ENCODE measurements at regions not wholly inside any gene's neighbourhood (a gene's known extent, or its start where the extent isn't known, plus 50 kb on each side); places are given as distances from the start of the nearest gene placed in this dataset.

DNA sequence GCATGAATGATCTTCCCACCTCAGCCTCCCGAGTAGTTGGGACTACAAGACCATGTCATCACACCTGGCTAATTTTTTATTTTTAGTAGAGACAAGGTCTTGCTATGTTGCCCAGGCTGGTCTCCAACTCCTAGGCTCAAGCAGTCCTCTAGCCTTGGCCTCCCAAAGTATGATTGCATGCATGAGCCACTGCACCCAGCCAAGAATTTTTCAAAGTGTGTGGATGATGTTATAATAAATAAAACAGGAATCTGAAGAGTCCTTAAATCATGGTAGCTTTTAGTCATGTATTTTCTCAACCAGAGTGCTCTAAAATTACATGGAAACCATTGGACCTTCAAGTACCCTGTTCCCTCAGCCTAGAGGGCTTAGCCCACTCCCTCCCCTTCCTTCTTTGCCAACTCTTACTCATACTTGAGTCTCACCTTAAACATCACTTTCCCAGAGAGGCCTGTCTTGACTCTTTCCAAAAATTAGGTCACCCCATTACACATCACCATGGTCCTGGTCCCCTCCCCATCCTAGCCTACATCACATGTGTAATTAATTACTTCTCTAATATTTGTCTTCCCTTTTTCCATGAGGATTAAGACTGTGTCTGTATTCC is 52.2 kb upstream of the BICDL1 start:
- TF ChIP-seq CTCF (optimal IDR thresholded peaks at IDR 0.05 in 1 of 3, IDR thresholded peaks at IDR 0.05 in 1 of 3, conservative IDR thresholded peaks at IDR 0.05 in 1 of 3; ENCODE audit: extremely low read depth in 1 of 3, insufficient read depth in 2 of 3, low read length in 3 of 3) (no peak), EZH2 (IDR thresholded peaks at IDR 0.05; ENCODE audit: low read length) (no peak)
